HCT116 (cell line): ENCODE measurements at regions not wholly inside any gene's neighbourhood (a gene's known extent, or its start where the extent isn't known, plus 50 kb on each side); places are given as distances from the start of the nearest gene placed in this dataset.

ENCODE experiments used
- ATAC-seq: fragments of 200-7000 bp; cut with Tn5 transposase; 2 replicates; pipeline ENCODE4 v1.9.1; 2020; ENCODE audit warnings: mild to moderate bottlenecking, moderate library complexity
- BruUV-seq: library from RNA; stranded (reverse); fragments of 400-500 nt; replicated peaks from 2 replicates; lab custom pipeline; 2021; lab: Mats Ljungman, UMichigan
- CTCF ChIA-PET: fragments of 300-600 bp; sonication (Branson Sonifier 250); formaldehyde crosslinking; loops from one replicate; lab custom pipeline; 2021; ENCODE audit warnings: antibody characterized with exemption; lab: Charles Lee
- POLR2A ChIA-PET: fragments of 300-600, 350-600 bp; sonication (Branson Sonifier 250); formaldehyde crosslinking; loops from one replicate; lab custom pipeline; 2021; ENCODE audit warnings: antibody characterized with exemption; lab: Charles Lee
- RAD21 ChIA-PET, 2 experiments: fragments of 300-600 bp; sonication (Branson Sonifier 250); formaldehyde crosslinking; loops; one replicate each; lab custom pipeline; 2023; ENCODE audit warnings: low total read pairs in 2 of 2; ENCODE audit not compliant: uncharacterized antibody in 2 of 2, unreplicated experiment in 2 of 2, low non-redundant PET in 1 of 2; lab: Charles Lee
- DNase-seq: peaks from one replicate; pipeline ENCODE4 v3.0.0-alpha.2; 2010; ENCODE audit warnings: low read depth, low spot score
- H2AFZ ChIP-seq: fragments of 200-600 bp; shearing (Covaris generic), sonication (generic); 2 replicates; pipeline ENCODE4 v1.6.1; 2017; ENCODE audit warnings: low read depth, mixed run types, mixed read lengths, antibody characterized with exemption, low read length; ENCODE audit not compliant: poor library complexity, severe bottlenecking
- H3K27ac ChIP-seq: 2 replicates; pipeline ENCODE4 v1.5.1; 2012; ENCODE audit warnings: low read depth, low read length
- H3K27me3 ChIP-seq: fragments of 200-600 bp; sonication (generic); 2 replicates; pipeline ENCODE4 v1.6.1; 2016; ENCODE audit warnings: mixed run types, low read length, mixed read lengths; ENCODE audit not compliant: insufficient read depth
- H3K36me3 ChIP-seq, 2 experiments: fragments of 200-500 bp in 1 of 2; fragments of 200-600 bp in 1 of 2; sonication (Bioruptor generic) in 1 of 2; sonication (generic) in 1 of 2; 2 replicates each; pipeline versions ENCODE4 v1.5.1 to v1.6.1; 2014 to 2016; ENCODE audit warnings: low read length in 2 of 2, inconsistent platforms in 1 of 2, mixed read lengths in 1 of 2, mixed run types in 1 of 2; ENCODE audit not compliant: insufficient read depth in 2 of 2, control insufficient read depth in 1 of 2
- H3K4me1 ChIP-seq, 2 experiments: fragments of 200-600 bp in 1 of 2; sonication (generic) in 1 of 2; 2 replicates each; pipeline versions ENCODE4 v1.5.1 to v1.6.1; 2012 to 2017; ENCODE audit warnings: low read length in 2 of 2, inconsistent platforms in 1 of 2, mild to moderate bottlenecking in 1 of 2, mixed read lengths in 1 of 2, mixed run types in 1 of 2, moderate library complexity in 1 of 2; ENCODE audit not compliant: insufficient read depth in 2 of 2, control insufficient read depth in 1 of 2
- H3K4me2 ChIP-seq: fragments of 200-600 bp; sonication (generic); 2 replicates; pipeline ENCODE4 v1.6.1; 2017; ENCODE audit warnings: mixed run types, low read length, mixed read lengths
- H3K4me3 ChIP-seq, 2 experiments: fragments of 200-600 bp in 1 of 2; sonication (generic) in 1 of 2; replicated peaks in 1 of 2; 2 replicates each; pipeline ENCODE4 v1.5.1; 2011 to 2016; ENCODE audit warnings: low read length in 2 of 2, control low read depth in 1 of 2, low read depth in 1 of 2, mild to moderate bottlenecking in 1 of 2, mixed read lengths in 1 of 2, mixed run types in 1 of 2
- H3K79me2 ChIP-seq: fragments of 200-600 bp; sonication (generic); 2 replicates; pipeline ENCODE4 v1.6.1; 2017; ENCODE audit warnings: mild to moderate bottlenecking, mixed run types, low read length, moderate library complexity, mixed read lengths; ENCODE audit not compliant: insufficient read depth
- H3K9ac ChIP-seq: fragments of 200-600 bp; sonication (generic); 2 replicates; pipeline ENCODE4 v1.6.1; 2016; ENCODE audit warnings: low read length, mixed read lengths
- H3K9me2 ChIP-seq: fragments of 200-600 bp; sonication (generic), shearing (Covaris generic); 2 replicates; pipeline ENCODE4 v1.6.1; 2017; ENCODE audit warnings: mixed run types, mild to moderate bottlenecking, moderate library complexity; ENCODE audit not compliant: insufficient read depth
- H3K9me3 ChIP-seq, 2 experiments: fragments of 200-500 bp in 1 of 2; fragments of 200-600 bp in 1 of 2; sonication (Bioruptor generic) in 1 of 2; sonication (generic) in 1 of 2; 2 replicates each; pipeline ENCODE4 v1.6.1; 2014 to 2017; ENCODE audit warnings: low read length in 2 of 2, mixed read lengths in 2 of 2, inconsistent platforms in 1 of 2, low read depth in 1 of 2, mild to moderate bottlenecking in 1 of 2, mixed run types in 1 of 2, moderate library complexity in 1 of 2; ENCODE audit not compliant: control insufficient read depth in 1 of 2, insufficient read depth in 1 of 2
- H4K20me1 ChIP-seq: fragments of 200-600 bp; sonication (generic), shearing (Covaris generic); 2 replicates; pipeline ENCODE4 v1.6.1; 2017; ENCODE audit warnings: mixed run types, mild to moderate bottlenecking, moderate library complexity; ENCODE audit not compliant: insufficient read depth
- EGR1 ChIP-seq: IDR thresholded peaks from 2 replicates; pipeline ENCODE4 v1.6.1; 2012; ENCODE audit warnings: low read depth
- POLR2AphosphoS5 ChIP-seq: IDR thresholded peaks from 2 replicates; pipeline ENCODE4 v1.6.1; 2011; ENCODE audit warnings: mild to moderate bottlenecking, low read depth, low read length, moderate library complexity
- TCF7L2 ChIP-seq: IDR thresholded peaks from 2 replicates; pipeline ENCODE4 v1.7.0; 2011; ENCODE audit warnings: borderline replicate concordance, inconsistent platforms; ENCODE audit not compliant: insufficient read depth, insufficient read length; ENCODE audit errors: extremely low read depth
- ZFX ChIP-seq: fragments of 450-650 bp; IDR thresholded peaks from 2 replicates; pipeline ENCODE4 v1.6.1; 2017
- intact Hi-C: fragments of 100-400 bp; cut with micrococcal nuclease; formaldehyde crosslinking; loops from 2 replicates; pipeline ENCODE4 v1.10.0; 2022
- TF ChIP-seq, protein P1 (sequence below): IDR thresholded peaks from 2 replicates; pipeline ENCODE4 v1.6.1; 2012

GRCh38 chr21:28391938-28392849 lies 600.5 kb downstream of the LTN1 start:
- H2AFZ ChIP-seq, result no peak overlapping the region
- no peaks in the 10 kb centered on the region for H3K36me3 ChIP-seq
- no peak overlapping the region for H3K27ac ChIP-seq
- no peak overlapping the region for H3K4me3 ChIP-seq
- no peak for ATAC-seq
- POLR2A ChIA-PET, result no interaction called here
- peaks cover 22 to 38% of the 10 kb centered on the region in 2 experiments; a peak in 2 of 4 replicates for H3K9me3 ChIP-seq
- H3K9me2 ChIP-seq, result no peaks in the 10 kb centered on the region
- no TSS peak for BruUV-seq
- TF ChIP-seq TCF7L2, result no peak
- TF ChIP-seq, all 23 proteins: peak for 0
- intact Hi-C loops, result no loop called here
- Histone ChIP-seq H3K27me3 (no peaks in the 10 kb centered on the region), H3K4me1 (no peaks in the 10 kb centered on the region), H3K79me2 (no peaks in the 10 kb centered on the region), H4K20me1 (no peaks in the 10 kb centered on the region), H3K4me2 (no peak overlapping the region), H3K9ac (no peak overlapping the region)
- CTCF ChIA-PET, result no interaction called here
- DNase-seq, result no peak
- RAD21 ChIA-PET, result no interaction called here

- H3K4me2 ChIP-seq, result no peak overlapping the region
- TF ChIP-seq, protein P1, sequence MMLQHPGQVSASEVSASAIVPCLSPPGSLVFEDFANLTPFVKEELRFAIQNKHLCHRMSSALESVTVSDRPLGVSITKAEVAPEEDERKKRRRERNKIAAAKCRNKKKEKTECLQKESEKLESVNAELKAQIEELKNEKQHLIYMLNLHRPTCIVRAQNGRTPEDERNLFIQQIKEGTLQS, result no peak
- no peak for TF ChIP-seq EGR1
- no peak for TF ChIP-seq ZFX
- no peak for TF ChIP-seq POLR2AphosphoS5
- DNase-seq (no peak), ATAC-seq (no peak)
- no peak overlapping the region for H3K9ac ChIP-seq
- peaks cover 19 to 24% of the 10 kb centered on the region in 2 experiments; a peak in 2 of 4 replicates for H3K9me3 ChIP-seq
- ChIA-PET CTCF (no interaction called here), RAD21 (no interaction called here), POLR2A (no interaction called here)
- H3K9me2 ChIP-seq, result no peaks in the 10 kb centered on the region
- H3K79me2 ChIP-seq, result no peaks in the 10 kb centered on the region
- no peaks in the 10 kb centered on the region for H4K20me1 ChIP-seq
- no peak overlapping the region for H2AFZ ChIP-seq
- H3K4me3 ChIP-seq, result no peak overlapping the region
- BruUV-seq, result no TSS peak
- H3K4me1 ChIP-seq, result no peaks in the 10 kb centered on the region
- no peaks in the 10 kb centered on the region for H3K27me3 ChIP-seq
- intact Hi-C loops, result no loop called here
- H3K27ac ChIP-seq, result no peak overlapping the region
- H3K36me3 ChIP-seq, result no peaks in the 10 kb centered on the region
These were observed 605.5 kb downstream of the LTN1 start for GRCh38 chr21:28387220-28387619.
